Left ventricle myocardium inferior (tissue), 1 donor: ENCODE measurements at regions not wholly inside any gene's neighbourhood (a gene's known extent, or its start where the extent isn't known, plus 50 kb on each side); places are given as distances from the start of the nearest gene placed in this dataset.

Experiments used
- DNase-seq: peaks from one replicate; pipeline ENCODE4 v3.0.0-alpha.2; 2020
- H3K27ac ChIP-seq: fragments of 200-600 bp; replicated peaks from 2 replicates; pipeline ENCODE4 v1.8.0; 2021
- H3K27me3 ChIP-seq: fragments of 200-600 bp; 2 replicates; pipeline ENCODE4 v1.8.0; 2021; ENCODE audit warnings: low read depth
- H3K36me3 ChIP-seq: fragments of 200-600 bp; 2 replicates; pipeline ENCODE4 v1.8.0; 2021
- H3K4me1 ChIP-seq: fragments of 200-600 bp; 2 replicates; pipeline ENCODE4 v1.8.0; 2021
- H3K4me3 ChIP-seq: fragments of 200-600 bp; 2 replicates; pipeline ENCODE4 v1.8.0; 2021; ENCODE audit warnings: mild to moderate bottlenecking, moderate library complexity
- H3K9me3 ChIP-seq: fragments of 200-600 bp; replicated peaks from 2 replicates; pipeline ENCODE4 v1.8.0; 2021
- CTCF ChIP-seq: fragments of 200-600 bp; IDR thresholded peaks from 2 replicates; pipeline ENCODE4 v1.8.0; 2021; ENCODE audit warnings: antibody characterized with exemption, mild to moderate bottlenecking, borderline replicate concordance
- intact Hi-C: fragments of 100-400 bp; cut with micrococcal nuclease; formaldehyde crosslinking; loops from one replicate; pipeline ENCODE4 v1.11.0; 2022
- donor health status: DM: no; HTN: yes; CAD: no; lungs with severe emphysema.

GRCh38 chr1:170306948-170307347 is 161.2 kb downstream of the NTMT2 start:
- Histone ChIP-seq H3K4me1 (peaks cover 11% of the 10 kb centered on the region), H3K4me3 (no peak overlapping the region), H3K27ac (peak overlapping the region; percentile 24), H3K27me3 (no peaks in the 10 kb centered on the region), H3K36me3 (no peaks in the 10 kb centered on the region), H3K9me3 (no peaks in the 10 kb centered on the region)
- TF ChIP-seq CTCF: no peak
- DNase-seq: no peak
- intact Hi-C loops: no loop called here

- H3K27ac ChIP-seq: no peak overlapping the region
- no peak for TF ChIP-seq CTCF
These were observed 161.7 kb downstream of the NTMT2 start for GRCh38 chr1:170307426-170307825.

GRCh38 chr1:170309389-170310013 is 163.7 kb downstream of the NTMT2 start:
- Histone ChIP-seq H3K27ac (no peak overlapping the region), H3K9me3 (no peaks in the 10 kb centered on the region), H3K27me3 (no peaks in the 10 kb centered on the region), H3K4me1 (peaks cover 6% of the 10 kb centered on the region), H3K36me3 (no peaks in the 10 kb centered on the region), H3K4me3 (no peak overlapping the region)
- intact Hi-C loops: no loop called here
- TF ChIP-seq CTCF: no peak
- no peak for DNase-seq

More at GRCh38 chr1:170307426-170307825, 161.7 kb downstream of the NTMT2 start:
- Histone ChIP-seq H3K4me3 (no peak overlapping the region), H3K4me1 (peaks cover 11% of the 10 kb centered on the region), H3K9me3 (no peaks in the 10 kb centered on the region), H3K27me3 (no peaks in the 10 kb centered on the region), H3K36me3 (no peaks in the 10 kb centered on the region)
- no peak for DNase-seq
- intact Hi-C loops: no loop called here

- H3K27ac ChIP-seq: no peak overlapping the region
- no peak for DNase-seq
- intact Hi-C loops: no loop called here
These were observed 164.3 kb downstream of the NTMT2 start for GRCh38 chr1:170310014-170310405.

GRCh38 chr1:170310951-170311350 is 165.2 kb downstream of the NTMT2 start:
- no peak for DNase-seq
- intact Hi-C loops: no loop called here
- TF ChIP-seq CTCF: no peak
- Histone ChIP-seq H3K4me3 (no peak overlapping the region), H3K9me3 (no peaks in the 10 kb centered on the region), H3K27ac (no peak overlapping the region), H3K36me3 (no peaks in the 10 kb centered on the region), H3K4me1 (peaks cover 6% of the 10 kb centered on the region), H3K27me3 (no peaks in the 10 kb centered on the region)

More at GRCh38 chr1:170310014-170310405, 164.3 kb downstream of the NTMT2 start:
- H3K27me3 ChIP-seq: no peaks in the 10 kb centered on the region
- no peaks in the 10 kb centered on the region for H3K9me3 ChIP-seq
- H3K36me3 ChIP-seq: no peaks in the 10 kb centered on the region
- H3K4me3 ChIP-seq: no peak overlapping the region
- peaks cover 6% of the 10 kb centered on the region for H3K4me1 ChIP-seq
- no peak for TF ChIP-seq CTCF

- Histone ChIP-seq H3K9me3 (no peaks in the 10 kb centered on the region), H3K27ac (no peak overlapping the region), H3K4me3 (no peak overlapping the region), H3K36me3 (no peaks in the 10 kb centered on the region), H3K27me3 (no peaks in the 10 kb centered on the region), H3K4me1 (no peaks in the 10 kb centered on the region)
- TF ChIP-seq CTCF: no peak
- DNase-seq: no peak
- intact Hi-C loops: no loop called here
These were observed 167.5 kb downstream of the NTMT2 start for GRCh38 chr1:170313306-170313705.
